ENCODE measurements at regions not wholly inside any gene's neighbourhood (a gene's known extent, or its start where the extent isn't known, plus 50 kb on each side); places are given as distances from the start of the nearest gene placed in this dataset.

DNA sequence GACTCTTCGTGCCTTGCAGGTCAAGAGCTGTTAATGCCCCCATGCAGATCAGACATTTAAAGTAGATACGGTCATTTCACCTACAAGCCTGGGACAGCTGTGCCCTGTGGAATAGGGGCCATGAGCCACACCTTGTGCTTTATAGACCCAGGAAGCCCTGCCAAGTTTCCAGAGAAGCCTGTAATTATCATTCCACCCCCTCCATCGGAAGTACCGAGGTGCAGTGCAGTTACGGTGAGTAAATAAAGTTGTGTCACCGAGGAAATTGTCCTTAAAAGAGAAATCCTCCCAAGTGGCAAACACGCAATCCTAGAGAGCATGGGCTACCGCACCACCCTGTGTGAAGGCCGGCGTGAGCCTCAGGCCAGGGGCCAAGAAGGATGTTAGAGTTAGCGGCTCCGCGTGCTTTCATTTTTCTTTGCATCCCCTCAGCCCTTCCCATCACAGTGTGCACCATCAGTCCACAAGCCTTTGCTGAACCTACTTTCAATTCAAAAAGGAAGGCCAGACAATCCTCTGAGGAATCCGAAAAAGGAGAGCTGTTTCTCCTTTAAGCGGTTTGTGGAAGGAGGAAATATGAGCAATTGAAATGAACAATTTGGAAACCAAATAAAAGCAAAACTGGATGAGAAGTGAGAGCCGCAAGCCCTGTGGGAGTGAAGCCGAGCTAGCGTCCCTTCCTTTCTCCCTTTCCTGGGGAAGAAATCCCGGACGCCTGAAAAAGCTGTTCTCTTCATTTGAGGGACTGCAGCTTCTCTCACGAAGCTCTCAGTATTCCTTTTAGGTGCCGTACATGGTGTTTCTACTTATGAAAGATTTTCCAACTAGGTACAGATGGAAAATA is 183.3 kb upstream of the PDE10A start:
- Mint-ChIP-seq H3K27ac (no peak overlapping the region), H3K36me3 (ENCODE audit: insufficient read depth) (no peaks in the 10 kb centered on the region), H3K4me3 (ENCODE audit: low read depth) (no peak overlapping the region), H3K4me1 (ENCODE audit: low read depth) (peaks cover 11% of the 10 kb centered on the region), H3K27me3 (peaks cover 57% of the 10 kb centered on the region), H3K9me3 (ENCODE audit: low read depth) (no peaks in the 10 kb centered on the region)
- TF ChIP-seq, protein P1, sequence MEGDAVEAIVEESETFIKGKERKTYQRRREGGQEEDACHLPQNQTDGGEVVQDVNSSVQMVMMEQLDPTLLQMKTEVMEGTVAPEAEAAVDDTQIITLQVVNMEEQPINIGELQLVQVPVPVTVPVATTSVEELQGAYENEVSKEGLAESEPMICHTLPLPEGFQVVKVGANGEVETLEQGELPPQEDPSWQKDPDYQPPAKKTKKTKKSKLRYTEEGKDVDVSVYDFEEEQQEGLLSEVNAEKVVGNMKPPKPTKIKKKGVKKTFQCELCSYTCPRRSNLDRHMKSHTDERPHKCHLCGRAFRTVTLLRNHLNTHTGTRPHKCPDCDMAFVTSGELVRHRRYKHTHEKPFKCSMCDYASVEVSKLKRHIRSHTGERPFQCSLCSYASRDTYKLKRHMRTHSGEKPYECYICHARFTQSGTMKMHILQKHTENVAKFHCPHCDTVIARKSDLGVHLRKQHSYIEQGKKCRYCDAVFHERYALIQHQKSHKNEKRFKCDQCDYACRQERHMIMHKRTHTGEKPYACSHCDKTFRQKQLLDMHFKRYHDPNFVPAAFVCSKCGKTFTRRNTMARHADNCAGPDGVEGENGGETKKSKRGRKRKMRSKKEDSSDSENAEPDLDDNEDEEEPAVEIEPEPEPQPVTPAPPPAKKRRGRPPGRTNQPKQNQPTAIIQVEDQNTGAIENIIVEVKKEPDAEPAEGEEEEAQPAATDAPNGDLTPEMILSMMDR (IDR thresholded peaks at IDR 0.05; ENCODE audit: unreplicated experiment): no peak
- DNase-seq (ENCODE audit: low spot score, unreplicated experiment): no peak

- H3K4me1 Mint-ChIP-seq (ENCODE audit: low read depth): peaks cover 16% of the 10 kb centered on the region
Observed at GRCh38 chr6:165845493-165845892, 182.5 kb upstream of the PDE10A start.

GRCh38 chr6:165844801-165845364 is 181.8 kb upstream of the PDE10A start:
- no peak overlapping the region for H3K27ac Mint-ChIP-seq
- peaks cover 46% of the 10 kb centered on the region for H3K27me3 Mint-ChIP-seq
- no peaks in the 10 kb centered on the region for H3K9me3 Mint-ChIP-seq (ENCODE audit: low read depth)
- H3K4me1 Mint-ChIP-seq (ENCODE audit: low read depth): peaks cover 16% of the 10 kb centered on the region
- DNase-seq (ENCODE audit: low spot score, unreplicated experiment): no peak
- no peaks in the 10 kb centered on the region for H3K36me3 Mint-ChIP-seq (ENCODE audit: insufficient read depth)
- TF ChIP-seq, protein P1 (IDR thresholded peaks at IDR 0.05; ENCODE audit: unreplicated experiment): no peak
- no peak overlapping the region for H3K4me3 Mint-ChIP-seq (ENCODE audit: low read depth)

More at GRCh38 chr6:165845493-165845892, 182.5 kb upstream of the PDE10A start:
- no peak for DNase-seq (ENCODE audit: low spot score, unreplicated experiment)
- no peaks in the 10 kb centered on the region for H3K36me3 Mint-ChIP-seq (ENCODE audit: insufficient read depth)
- H3K27me3 Mint-ChIP-seq: peaks cover 51% of the 10 kb centered on the region
- no peaks in the 10 kb centered on the region for H3K9me3 Mint-ChIP-seq (ENCODE audit: low read depth)
- TF ChIP-seq, protein P1 (IDR thresholded peaks at IDR 0.05; ENCODE audit: unreplicated experiment): no peak
- H3K4me3 Mint-ChIP-seq (ENCODE audit: low read depth): no peak overlapping the region
- H3K27ac Mint-ChIP-seq: no peak overlapping the region

DNA sequence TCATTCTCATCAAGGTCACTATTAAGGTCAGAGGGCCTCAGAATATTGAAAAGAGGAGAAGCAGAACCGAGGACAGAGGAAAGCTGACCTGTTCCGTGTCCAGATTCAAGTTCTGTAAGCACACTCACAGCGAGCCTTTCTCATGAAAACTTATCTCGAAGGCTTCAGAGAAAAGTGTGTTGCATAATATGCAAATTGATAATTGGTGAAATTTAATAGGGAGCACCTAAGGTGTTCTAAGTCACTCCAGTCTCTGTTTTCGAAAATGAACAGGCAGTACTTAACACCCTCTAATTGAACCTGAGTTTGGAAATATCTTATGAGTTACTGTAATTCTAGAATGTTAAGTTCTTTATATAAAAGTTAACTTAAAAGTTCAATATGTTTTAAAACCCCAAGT is 181.2 kb upstream of the PDE10A start:
- peaks cover 16% of the 10 kb centered on the region for H3K4me1 Mint-ChIP-seq (ENCODE audit: low read depth)
- H3K27ac Mint-ChIP-seq: no peak overlapping the region
- H3K27me3 Mint-ChIP-seq: peaks cover 45% of the 10 kb centered on the region
- no peaks in the 10 kb centered on the region for H3K36me3 Mint-ChIP-seq (ENCODE audit: insufficient read depth)
- H3K4me3 Mint-ChIP-seq (ENCODE audit: low read depth): no peak overlapping the region
- DNase-seq (ENCODE audit: low spot score, unreplicated experiment): no peak
- H3K9me3 Mint-ChIP-seq (ENCODE audit: low read depth): peaks cover 4% of the 10 kb centered on the region
- TF ChIP-seq, protein P1 (IDR thresholded peaks at IDR 0.05; ENCODE audit: unreplicated experiment): no peak

- Mint-ChIP-seq H3K27me3 (peaks cover 44% of the 10 kb centered on the region), H3K4me1 (ENCODE audit: low read depth) (peaks cover 15% of the 10 kb centered on the region), H3K36me3 (ENCODE audit: insufficient read depth) (no peaks in the 10 kb centered on the region), H3K27ac (no peak overlapping the region), H3K4me3 (ENCODE audit: low read depth) (no peak overlapping the region), H3K9me3 (ENCODE audit: low read depth) (peaks cover 4% of the 10 kb centered on the region)
- no peak for DNase-seq (ENCODE audit: low spot score, unreplicated experiment)
- TF ChIP-seq, protein P1 (IDR thresholded peaks at IDR 0.05; ENCODE audit: unreplicated experiment): no peak
Observed at GRCh38 chr6:165843568-165844113, 180.6 kb upstream of the PDE10A start.
